ENCODE measurements at regions not wholly inside any gene's neighbourhood (a gene's known extent, or its start where the extent isn't known, plus 50 kb on each side); places are given as distances from the start of the nearest gene placed in this dataset.

DNA sequence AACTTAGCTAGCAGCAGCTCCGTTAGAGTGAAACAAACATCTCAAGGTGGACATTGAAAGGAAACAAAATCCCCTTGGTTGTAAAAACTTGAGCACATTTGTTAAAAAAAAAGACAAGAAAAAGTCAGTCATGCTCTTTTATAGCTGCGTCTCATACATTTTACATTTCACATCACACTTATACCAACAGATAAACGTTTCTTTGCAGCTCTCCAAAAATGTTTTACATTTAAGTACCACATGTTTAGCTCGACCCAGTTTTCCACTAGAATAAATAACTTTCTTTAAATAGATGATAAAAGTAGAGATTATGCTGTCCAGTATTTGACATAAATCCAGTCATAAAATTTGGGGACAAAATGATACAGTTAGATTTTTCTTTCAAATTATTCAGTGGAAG is 297.0 kb upstream of the ST6GAL2 start:
- no peaks in the 10 kb centered on the region for H3K79me2 ChIP-seq (ENCODE audit: insufficient read depth, low read depth)
- H3K4me3 ChIP-seq (IDR thresholded peaks at IDR 0.05; ENCODE audit: insufficient read depth, low read depth, low read length) = no peak overlapping the region
- no peaks in the 10 kb centered on the region for H3K27me3 ChIP-seq (ENCODE audit: insufficient read depth, low read depth)
- H3K36me3 ChIP-seq (ENCODE audit: insufficient read depth) = no peaks in the 10 kb centered on the region
- no peak overlapping the region for H2AFZ ChIP-seq (ENCODE audit: low read depth)
- no peak overlapping the region for H3K27ac ChIP-seq
- H3K9ac ChIP-seq = no peak overlapping the region
- no peak for TF ChIP-seq CTCF (conservative IDR thresholded peaks at IDR 0.05; ENCODE audit: low read depth, low read length)
- H3K4me2 ChIP-seq = no peak overlapping the region
- H4K20me1 ChIP-seq (ENCODE audit: insufficient read depth) = no peaks in the 10 kb centered on the region
- no peaks in the 10 kb centered on the region for H3K4me1 ChIP-seq (ENCODE audit: low read depth, poor library complexity, severe bottlenecking)

- Histone ChIP-seq H3K27ac (no peak overlapping the region), H3K36me3 (ENCODE audit: insufficient read depth) (no peaks in the 10 kb centered on the region), H3K9ac (no peak overlapping the region), H3K27me3 (ENCODE audit: insufficient read depth, low read depth) (no peaks in the 10 kb centered on the region), H3K79me2 (ENCODE audit: insufficient read depth, low read depth) (no peaks in the 10 kb centered on the region), H3K4me2 (no peak overlapping the region), H3K4me1 (ENCODE audit: low read depth, poor library complexity, severe bottlenecking) (no peaks in the 10 kb centered on the region), H4K20me1 (ENCODE audit: insufficient read depth) (no peaks in the 10 kb centered on the region), H3K4me3 (IDR thresholded peaks at IDR 0.05; ENCODE audit: insufficient read depth, low read depth, low read length) (no peak overlapping the region), H2AFZ (ENCODE audit: low read depth) (no peak overlapping the region)
- no peak for TF ChIP-seq CTCF (conservative IDR thresholded peaks at IDR 0.05; ENCODE audit: low read depth, low read length)
These were observed 301.9 kb upstream of the ST6GAL2 start for GRCh38 chr2:107187870-107188269.

DNA sequence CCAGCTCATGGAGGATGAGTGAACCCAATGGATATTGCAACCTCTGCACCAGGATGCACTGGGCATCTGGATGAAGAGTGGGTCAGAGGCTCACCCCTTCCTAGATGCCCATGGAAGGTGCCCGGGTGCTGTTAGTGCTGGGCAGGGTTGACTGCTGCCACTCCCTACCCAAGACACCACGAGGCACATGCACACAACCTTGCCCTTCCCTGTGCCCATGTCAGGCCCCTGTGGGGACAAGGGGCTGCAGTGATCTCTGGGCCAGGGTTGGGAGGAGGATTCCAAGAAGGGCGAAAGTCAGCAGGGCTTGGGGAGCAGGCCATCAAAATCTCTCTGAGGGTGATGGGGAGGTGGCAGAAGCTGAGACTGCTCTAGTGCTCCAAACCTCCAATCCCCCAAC is 309.7 kb upstream of the ST6GAL2 start:
- Histone ChIP-seq H3K4me1 (ENCODE audit: low read depth, poor library complexity, severe bottlenecking) (no peaks in the 10 kb centered on the region), H3K9ac (no peak overlapping the region), H3K36me3 (ENCODE audit: insufficient read depth) (no peaks in the 10 kb centered on the region), H3K4me3 (IDR thresholded peaks at IDR 0.05; ENCODE audit: insufficient read depth, low read depth, low read length) (no peak overlapping the region), H3K27me3 (ENCODE audit: insufficient read depth, low read depth) (no peaks in the 10 kb centered on the region), H3K79me2 (ENCODE audit: insufficient read depth, low read depth) (no peaks in the 10 kb centered on the region), H4K20me1 (ENCODE audit: insufficient read depth) (no peaks in the 10 kb centered on the region), H2AFZ (ENCODE audit: low read depth) (no peak overlapping the region), H3K27ac (no peak overlapping the region), H3K4me2 (no peak overlapping the region)
- no peak for TF ChIP-seq CTCF (conservative IDR thresholded peaks at IDR 0.05; ENCODE audit: low read depth, low read length)

- Histone ChIP-seq H3K4me3 (IDR thresholded peaks at IDR 0.05; ENCODE audit: insufficient read depth, low read depth, low read length) (no peak overlapping the region), H3K4me2 (no peak overlapping the region), H3K27ac (no peak overlapping the region), H3K9ac (no peak overlapping the region), H3K36me3 (ENCODE audit: insufficient read depth) (no peaks in the 10 kb centered on the region), H4K20me1 (ENCODE audit: insufficient read depth) (no peaks in the 10 kb centered on the region), H3K79me2 (ENCODE audit: insufficient read depth, low read depth) (no peaks in the 10 kb centered on the region), H3K27me3 (ENCODE audit: insufficient read depth, low read depth) (no peaks in the 10 kb centered on the region), H3K4me1 (ENCODE audit: low read depth, poor library complexity, severe bottlenecking) (no peaks in the 10 kb centered on the region), H2AFZ (ENCODE audit: low read depth) (no peak overlapping the region)
- no peak for TF ChIP-seq CTCF (conservative IDR thresholded peaks at IDR 0.05; ENCODE audit: low read depth, low read length)
These were observed 311.8 kb upstream of the ST6GAL2 start for GRCh38 chr2:107197594-107198294.
